Psoas muscle (tissue), 7 donors: ENCODE measurements at regions not wholly inside any gene's neighbourhood (a gene's known extent, or its start where the extent isn't known, plus 50 kb on each side); places are given as distances from the start of the nearest gene placed in this dataset.

Source experiments
- ATAC-seq, 4 donors: fragments of 200-7000 bp; cut with Tn5 transposase; one replicate each; pipeline ENCODE4 v1.9.1; 2020; ENCODE audit warnings: moderate library complexity in 3 of 4, mild to moderate bottlenecking in 2 of 4
- DNase-seq, 2 donors: peaks; one replicate each; pipeline ENCODE4 v3.0.0-alpha.2; 2020
- H3K27ac ChIP-seq: fragments of 200-600 bp; one replicate; pipeline ENCODE4 v1.8.0; 2022
- H3K27me3 ChIP-seq, 3 donors: fragments of 200-600 bp in 1 of 3; one replicate each; pipeline versions ENCODE4 v1.6.1 to v1.8.0; 2013 to 2022; ENCODE audit warnings: low read length in 2 of 3, mild to moderate bottlenecking in 2 of 3, moderate library complexity in 1 of 3; ENCODE audit not compliant: insufficient read depth in 3 of 3
- H3K36me3 ChIP-seq, 2 donors: fragments of 200-600 bp in 1 of 2; one replicate each; pipeline versions ENCODE4 v1.6.1 to v1.8.0; 2013 to 2022; ENCODE audit warnings: low read depth in 1 of 2, mild to moderate bottlenecking in 1 of 2, moderate library complexity in 1 of 2; ENCODE audit not compliant: insufficient read depth in 1 of 2
- H3K4me1 ChIP-seq: fragments of 200-600 bp; one replicate; pipeline ENCODE4 v1.8.0; 2022
- H3K4me3 ChIP-seq: fragments of 200-600 bp; one replicate; pipeline ENCODE4 v1.8.0; 2022; ENCODE audit warnings: mild to moderate bottlenecking
- H3K9me3 ChIP-seq: fragments of 200-600 bp; one replicate; pipeline ENCODE4 v1.8.0; 2022
- CTCF ChIP-seq: fragments of 200-600 bp; IDR thresholded peaks from one replicate; pipeline ENCODE4 v1.8.0; 2022; ENCODE audit warnings: antibody characterized with exemption
- WGBS, 3 donors: extraction: QIAGEN DNeasy Blood & Tissue Kit; methylation state at CpG; one replicate each; pipeline versions ENCODE4 v1.1.6 to v1.1.7; 2013; 5-methylcytosine and 5-hydroxymethylcytosine counted together
- intact Hi-C, 2 donors: fragments of 100-400 bp; cut with DNase I; formaldehyde crosslinking; loops; one replicate each; pipeline versions ENCODE4 v1.11.0 to v1.14.2; 2022
- donor health status: healthy with polysubstance abuse.
- donor health status: DM: no; HTN: no; CAD: no; lungs with moderate emphysema.
- donor health status: Bipolar disorder and iron deficiency.
- donor health status: healthy.
- donor health status: DM: yes; HTN: yes; CAD: no.
- donor health status: DM: no; HTN: no; CAD: no.
- donor health status: DM: yes; HTN: yes; CAD: no.

- no peaks in the 10 kb centered on the region for H3K27me3 ChIP-seq
These were observed 325.8 kb upstream of the OR4E1 start for GRCh38 chr14:21999402-21999801.

GRCh38 chr14:21997300-21997699, 323.7 kb upstream of the OR4E1 start:
- no peak for ATAC-seq
- no peaks in the 10 kb centered on the region for H3K9me3 ChIP-seq
- no peak overlapping the region for H3K27ac ChIP-seq

More at GRCh38 chr14:21999402-21999801, 325.8 kb upstream of the OR4E1 start:
- TF ChIP-seq CTCF: no peak
- WGBS, 3 donors: 59 to 72% (median 71%) methylated on average over 2 of the region's 2 CpGs
- Histone ChIP-seq H3K36me3 (no peaks in the 10 kb centered on the region), H3K9me3 (no peaks in the 10 kb centered on the region), H3K27ac (no peak overlapping the region), H3K4me1 (no peaks in the 10 kb centered on the region), H3K4me3 (no peak overlapping the region)
- ATAC-seq (no peak), DNase-seq (no peak)
- intact Hi-C loops: no loop called here

GRCh38 chr14:21995332-21995731, 321.7 kb upstream of the OR4E1 start:
- Histone ChIP-seq H3K4me1 (no peaks in the 10 kb centered on the region), H3K36me3 (no peaks in the 10 kb centered on the region), H3K27ac (no peak overlapping the region), H3K4me3 (no peak overlapping the region), H3K27me3 (peaks cover 0 to 5% (median 0%) of the 10 kb centered on the region in 3 donors), H3K9me3 (no peaks in the 10 kb centered on the region)
- no peak for TF ChIP-seq CTCF
- DNase-seq (no peak), ATAC-seq (no peak)
- intact Hi-C loops: no loop called here

More at GRCh38 chr14:21997300-21997699, 323.7 kb upstream of the OR4E1 start:
- intact Hi-C loops: no loop called here
- DNase-seq: no peak
- 31 to 41% (median 39%) methylated on average over 3 of the region's 3 CpGs for WGBS, 3 donors
- peaks cover 0 to 5% (median 0%) of the 10 kb centered on the region in 3 donors for H3K27me3 ChIP-seq
- no peaks in the 10 kb centered on the region for H3K4me1 ChIP-seq
- TF ChIP-seq CTCF: no peak
- no peaks in the 10 kb centered on the region for H3K36me3 ChIP-seq
- no peak overlapping the region for H3K4me3 ChIP-seq

- DNase-seq: no peak
- TF ChIP-seq CTCF: no peak
- intact Hi-C loops: no loop called here
- H3K27me3 ChIP-seq: peaks cover 0 to 5% (median 0%) of the 10 kb centered on the region in 3 donors
- no peak overlapping the region for H3K27ac ChIP-seq
- H3K36me3 ChIP-seq: no peaks in the 10 kb centered on the region
- H3K9me3 ChIP-seq: no peaks in the 10 kb centered on the region
- no peaks in the 10 kb centered on the region for H3K4me1 ChIP-seq
- H3K4me3 ChIP-seq: no peak overlapping the region
- no peak for ATAC-seq
These were observed 320.2 kb upstream of the OR4E1 start for GRCh38 chr14:21993837-21994236.

- WGBS, 3 donors: 57 to 65% (median 60%) methylated on average over 5 of the region's 5 CpGs
- Histone ChIP-seq H3K27ac (no peak overlapping the region), H3K36me3 (no peaks in the 10 kb centered on the region), H3K4me3 (no peak overlapping the region), H3K4me1 (no peaks in the 10 kb centered on the region), H3K27me3 (peaks cover 0 to 5% (median 0%) of the 10 kb centered on the region in 3 donors), H3K9me3 (no peaks in the 10 kb centered on the region)
- DNase-seq (no peak), ATAC-seq (no peak)
- no peak for TF ChIP-seq CTCF
- intact Hi-C loops: no loop called here
These were observed 319.5 kb upstream of the OR4E1 start for GRCh38 chr14:21993070-21993469.
